ENCODE measurements at regions not wholly inside any gene's neighbourhood (a gene's known extent, or its start where the extent isn't known, plus 50 kb on each side); places are given as distances from the start of the nearest gene placed in this dataset.
"Not testable (repeated sequence)": the region's sequence is repeated elsewhere in the genome, so short reads cannot be mapped to it uniquely, and the experiment has no call there.

- DNase-seq (ENCODE audit: low read depth in 6 of 9, low spot score in 9 of 9): no peak
- H3K27me3 ChIP-seq (ENCODE audit: control insufficient read depth in 2 of 2, insufficient read depth in 1 of 2, low read length in 1 of 2): no peaks in the 10 kb centered on the region
- 89% methylated on average over 3 of the region's 3 CpGs for WGBS
These were observed 232.7 kb downstream of the RPAP3 start for GRCh38 chr12:47473091-47473490.

GRCh38 chr12:47470349-47470748 lies 235.5 kb downstream of the RPAP3 start:
- not testable (repeated sequence) for H3K4me3 ChIP-seq (ENCODE audit: low read length in 2 of 2); H3K9me3 ChIP-seq (ENCODE audit: control insufficient read depth in 2 of 2, insufficient read depth in 1 of 2, low read length in 1 of 2); H3K27ac ChIP-seq (ENCODE audit: low read depth in 1 of 2, low read length in 1 of 2); DNase-seq (ENCODE audit: low read depth in 6 of 9, low spot score in 9 of 9); H3K27me3 ChIP-seq (ENCODE audit: control insufficient read depth in 2 of 2, insufficient read depth in 1 of 2, low read length in 1 of 2); H3K4me1 ChIP-seq (ENCODE audit: control insufficient read depth in 2 of 2, insufficient read depth in 2 of 2, low read length in 2 of 2); H3K36me3 ChIP-seq (ENCODE audit: control insufficient read depth in 2 of 2, insufficient read depth in 2 of 2, low read length in 1 of 2)
- 87% methylated on average over 1 of the region's 1 CpG for whole genome bisulfite sequencing

More at GRCh38 chr12:47473091-47473490, 232.7 kb downstream of the RPAP3 start:
- H3K4me3 ChIP-seq (ENCODE audit: low read length in 2 of 2): no peak overlapping the region
- no peaks in the 10 kb centered on the region for H3K36me3 ChIP-seq (ENCODE audit: control insufficient read depth in 2 of 2, insufficient read depth in 2 of 2, low read length in 1 of 2)
- no peaks in the 10 kb centered on the region for H3K4me1 ChIP-seq (ENCODE audit: control insufficient read depth in 2 of 2, insufficient read depth in 2 of 2, low read length in 2 of 2)
- no peak overlapping the region for H3K27ac ChIP-seq (ENCODE audit: low read depth in 1 of 2, low read length in 1 of 2)
- H3K9me3 ChIP-seq (ENCODE audit: control insufficient read depth in 2 of 2, insufficient read depth in 1 of 2, low read length in 1 of 2): peaks cover 0 to 11% of the 10 kb centered on the region in 2 donors

GRCh38 chr12:47463918-47464317 lies 241.9 kb downstream of the RPAP3 start:
- H3K9me3 ChIP-seq (ENCODE audit: control insufficient read depth in 2 of 2, insufficient read depth in 1 of 2, low read length in 1 of 2); H3K4me1 ChIP-seq (ENCODE audit: control insufficient read depth in 2 of 2, insufficient read depth in 2 of 2, low read length in 2 of 2); H3K4me3 ChIP-seq (ENCODE audit: low read length in 2 of 2); H3K27me3 ChIP-seq (ENCODE audit: control insufficient read depth in 2 of 2, insufficient read depth in 1 of 2, low read length in 1 of 2); H3K27ac ChIP-seq (ENCODE audit: low read depth in 1 of 2, low read length in 1 of 2); H3K36me3 ChIP-seq (ENCODE audit: control insufficient read depth in 2 of 2, insufficient read depth in 2 of 2, low read length in 1 of 2); DNase-seq (ENCODE audit: low read depth in 6 of 9, low spot score in 9 of 9): not testable (repeated sequence)
- WGBS: 91% methylated on average over 5 of the region's 5 CpGs

- no peaks in the 10 kb centered on the region for H3K36me3 ChIP-seq (ENCODE audit: control insufficient read depth in 2 of 2, insufficient read depth in 2 of 2, low read length in 1 of 2)
- no peaks in the 10 kb centered on the region for H3K4me1 ChIP-seq (ENCODE audit: control insufficient read depth in 2 of 2, insufficient read depth in 2 of 2, low read length in 2 of 2)
- no peaks in the 10 kb centered on the region for H3K9me3 ChIP-seq (ENCODE audit: control insufficient read depth in 2 of 2, insufficient read depth in 1 of 2, low read length in 1 of 2)
- no peaks in the 10 kb centered on the region for H3K27me3 ChIP-seq (ENCODE audit: control insufficient read depth in 2 of 2, insufficient read depth in 1 of 2, low read length in 1 of 2)
- no peak overlapping the region for H3K4me3 ChIP-seq (ENCODE audit: low read length in 2 of 2)
- no peak overlapping the region for H3K27ac ChIP-seq (ENCODE audit: low read depth in 1 of 2, low read length in 1 of 2)
- WGBS: 94% methylated on average over 4 of the region's 4 CpGs
- DNase-seq (ENCODE audit: low read depth in 6 of 9, low spot score in 9 of 9): no peak
These were observed 247.6 kb downstream of the RPAP3 start for GRCh38 chr12:47458279-47458678.

GRCh38 chr12:47449797-47450196 lies 256.0 kb downstream of the RPAP3 start:
- no peak for DNase-seq (ENCODE audit: low read depth in 6 of 9, low spot score in 9 of 9)
- 92% methylated on average over 1 of the region's 1 CpG for WGBS
- no peaks in the 10 kb centered on the region for H3K9me3 ChIP-seq (ENCODE audit: control insufficient read depth in 2 of 2, insufficient read depth in 1 of 2, low read length in 1 of 2)
- no peaks in the 10 kb centered on the region for H3K4me1 ChIP-seq (ENCODE audit: control insufficient read depth in 2 of 2, insufficient read depth in 2 of 2, low read length in 2 of 2)
- no peaks in the 10 kb centered on the region for H3K27me3 ChIP-seq (ENCODE audit: control insufficient read depth in 2 of 2, insufficient read depth in 1 of 2, low read length in 1 of 2)
- no peaks in the 10 kb centered on the region for H3K36me3 ChIP-seq (ENCODE audit: control insufficient read depth in 2 of 2, insufficient read depth in 2 of 2, low read length in 1 of 2)
- no peak overlapping the region for H3K4me3 ChIP-seq (ENCODE audit: low read length in 2 of 2)
- no peak overlapping the region for H3K27ac ChIP-seq (ENCODE audit: low read depth in 1 of 2, low read length in 1 of 2)

- DNase-seq (ENCODE audit: low read depth in 6 of 9, low spot score in 9 of 9): no peak
- no peaks in the 10 kb centered on the region for H3K36me3 ChIP-seq (ENCODE audit: control insufficient read depth in 2 of 2, insufficient read depth in 2 of 2, low read length in 1 of 2)
- WGBS: 95% methylated on average over 1 of the region's 1 CpG
- H3K27me3 ChIP-seq (ENCODE audit: control insufficient read depth in 2 of 2, insufficient read depth in 1 of 2, low read length in 1 of 2): no peaks in the 10 kb centered on the region
- H3K4me1 ChIP-seq (ENCODE audit: control insufficient read depth in 2 of 2, insufficient read depth in 2 of 2, low read length in 2 of 2): no peaks in the 10 kb centered on the region
- H3K27ac ChIP-seq (ENCODE audit: low read depth in 1 of 2, low read length in 1 of 2): no peak overlapping the region
- H3K4me3 ChIP-seq (ENCODE audit: low read length in 2 of 2): no peak overlapping the region
- H3K9me3 ChIP-seq (ENCODE audit: control insufficient read depth in 2 of 2, insufficient read depth in 1 of 2, low read length in 1 of 2): peaks cover 0 to 1% of the 10 kb centered on the region in 2 donors
These were observed 263.5 kb downstream of the RPAP3 start for GRCh38 chr12:47442310-47442709.

GRCh38 chr12:47441490-47441889 lies 264.3 kb downstream of the RPAP3 start:
- Histone ChIP-seq H3K27ac (ENCODE audit: low read depth in 1 of 2, low read length in 1 of 2) (no peak overlapping the region), H3K9me3 (ENCODE audit: control insufficient read depth in 2 of 2, insufficient read depth in 1 of 2, low read length in 1 of 2) (peaks cover 0 to 1% of the 10 kb centered on the region in 2 donors), H3K36me3 (ENCODE audit: control insufficient read depth in 2 of 2, insufficient read depth in 2 of 2, low read length in 1 of 2) (no peaks in the 10 kb centered on the region), H3K4me3 (ENCODE audit: low read length in 2 of 2) (no peak overlapping the region), H3K27me3 (ENCODE audit: control insufficient read depth in 2 of 2, insufficient read depth in 1 of 2, low read length in 1 of 2) (no peaks in the 10 kb centered on the region), H3K4me1 (ENCODE audit: control insufficient read depth in 2 of 2, insufficient read depth in 2 of 2, low read length in 2 of 2) (no peaks in the 10 kb centered on the region)
- DNase-seq (ENCODE audit: low read depth in 6 of 9, low spot score in 9 of 9): no peak
- WGBS: 95% methylated on average over 1 of the region's 1 CpG

GRCh38 chr12:47438175-47438574 lies 267.7 kb downstream of the RPAP3 start:
- WGBS: 0% methylated on average over 1 of the region's 1 CpG
- H3K4me1 ChIP-seq (ENCODE audit: control insufficient read depth in 2 of 2, insufficient read depth in 2 of 2, low read length in 2 of 2): no peaks in the 10 kb centered on the region
- H3K4me3 ChIP-seq (ENCODE audit: low read length in 2 of 2): no peak overlapping the region
- H3K36me3 ChIP-seq (ENCODE audit: control insufficient read depth in 2 of 2, insufficient read depth in 2 of 2, low read length in 1 of 2): no peaks in the 10 kb centered on the region
- H3K27ac ChIP-seq (ENCODE audit: low read depth in 1 of 2, low read length in 1 of 2): no peak overlapping the region
- no peak for DNase-seq (ENCODE audit: low read depth in 6 of 9, low spot score in 9 of 9)
- no peaks in the 10 kb centered on the region for H3K27me3 ChIP-seq (ENCODE audit: control insufficient read depth in 2 of 2, insufficient read depth in 1 of 2, low read length in 1 of 2)
- H3K9me3 ChIP-seq (ENCODE audit: control insufficient read depth in 2 of 2, insufficient read depth in 1 of 2, low read length in 1 of 2): no peaks in the 10 kb centered on the region

GRCh38 chr12:47437570-47437969 lies 268.3 kb downstream of the RPAP3 start:
- Histone ChIP-seq H3K27ac (ENCODE audit: low read depth in 1 of 2, low read length in 1 of 2) (no peak overlapping the region), H3K4me1 (ENCODE audit: control insufficient read depth in 2 of 2, insufficient read depth in 2 of 2, low read length in 2 of 2) (no peaks in the 10 kb centered on the region), H3K27me3 (ENCODE audit: control insufficient read depth in 2 of 2, insufficient read depth in 1 of 2, low read length in 1 of 2) (no peaks in the 10 kb centered on the region), H3K36me3 (ENCODE audit: control insufficient read depth in 2 of 2, insufficient read depth in 2 of 2, low read length in 1 of 2) (no peaks in the 10 kb centered on the region), H3K4me3 (ENCODE audit: low read length in 2 of 2) (no peak overlapping the region), H3K9me3 (ENCODE audit: control insufficient read depth in 2 of 2, insufficient read depth in 1 of 2, low read length in 1 of 2) (no peaks in the 10 kb centered on the region)
- DNase-seq (ENCODE audit: low read depth in 6 of 9, low spot score in 9 of 9): no peak

GRCh38 chr12:47433876-47434275 lies 272.0 kb downstream of the RPAP3 start:
- Histone ChIP-seq H3K4me3 (ENCODE audit: low read length in 2 of 2) (no peak overlapping the region), H3K36me3 (ENCODE audit: control insufficient read depth in 2 of 2, insufficient read depth in 2 of 2, low read length in 1 of 2) (no peaks in the 10 kb centered on the region), H3K9me3 (ENCODE audit: control insufficient read depth in 2 of 2, insufficient read depth in 1 of 2, low read length in 1 of 2) (no peaks in the 10 kb centered on the region), H3K27me3 (ENCODE audit: control insufficient read depth in 2 of 2, insufficient read depth in 1 of 2, low read length in 1 of 2) (no peaks in the 10 kb centered on the region), H3K27ac (ENCODE audit: low read depth in 1 of 2, low read length in 1 of 2) (no peak overlapping the region), H3K4me1 (ENCODE audit: control insufficient read depth in 2 of 2, insufficient read depth in 2 of 2, low read length in 2 of 2) (no peaks in the 10 kb centered on the region)
- no peak for DNase-seq (ENCODE audit: low read depth in 6 of 9, low spot score in 9 of 9)

Measured in thymus (tissue), 11 donors.